OCI-LY7 (cell line): ENCODE measurements at regions not wholly inside any gene's neighbourhood (a gene's known extent, or its start where the extent isn't known, plus 50 kb on each side); places are given as distances from the start of the nearest gene placed in this dataset.

Experiments
- EZH2phosphoT487 ChIP-seq: fragments of 200-600 bp; sonication (generic); IDR thresholded peaks from 2 replicates; pipeline ENCODE4 v1.6.1; 2018; ENCODE audit warnings: low read depth, borderline replicate concordance, mild to moderate bottlenecking, mixed run types, antibody characterized with exemption, low read length, moderate library complexity, mixed read lengths
- TF ChIP-seq, protein P1 (sequence below): fragments of 200-600 bp; sonication (generic); conservative IDR thresholded peaks from 2 replicates; pipeline ENCODE4 v1.5.1; 2014; ENCODE audit warnings: mild to moderate bottlenecking, antibody characterized with exemption, low read length, moderate library complexity, mixed read lengths

DNA sequence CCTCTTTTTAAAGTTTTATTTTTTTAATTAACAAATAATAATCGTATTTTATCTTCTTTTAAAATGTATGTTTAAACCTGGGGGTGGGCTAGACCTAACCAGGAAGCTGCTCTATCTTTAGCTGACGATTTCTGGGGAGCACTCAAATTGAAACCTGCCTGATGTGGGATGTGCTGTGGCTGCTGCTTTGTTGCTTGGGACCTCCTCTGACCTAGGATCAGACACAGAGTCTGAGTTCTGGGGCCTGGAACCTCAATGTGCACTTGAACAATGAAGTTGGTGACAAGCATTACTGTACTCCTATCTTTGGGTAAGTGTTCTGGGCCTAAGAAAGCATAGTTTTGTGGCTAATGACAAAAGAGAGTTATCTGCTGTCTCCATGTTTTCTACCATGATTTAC is 386.7 kb downstream of the DAD1 start:
- TF ChIP-seq, protein P1, sequence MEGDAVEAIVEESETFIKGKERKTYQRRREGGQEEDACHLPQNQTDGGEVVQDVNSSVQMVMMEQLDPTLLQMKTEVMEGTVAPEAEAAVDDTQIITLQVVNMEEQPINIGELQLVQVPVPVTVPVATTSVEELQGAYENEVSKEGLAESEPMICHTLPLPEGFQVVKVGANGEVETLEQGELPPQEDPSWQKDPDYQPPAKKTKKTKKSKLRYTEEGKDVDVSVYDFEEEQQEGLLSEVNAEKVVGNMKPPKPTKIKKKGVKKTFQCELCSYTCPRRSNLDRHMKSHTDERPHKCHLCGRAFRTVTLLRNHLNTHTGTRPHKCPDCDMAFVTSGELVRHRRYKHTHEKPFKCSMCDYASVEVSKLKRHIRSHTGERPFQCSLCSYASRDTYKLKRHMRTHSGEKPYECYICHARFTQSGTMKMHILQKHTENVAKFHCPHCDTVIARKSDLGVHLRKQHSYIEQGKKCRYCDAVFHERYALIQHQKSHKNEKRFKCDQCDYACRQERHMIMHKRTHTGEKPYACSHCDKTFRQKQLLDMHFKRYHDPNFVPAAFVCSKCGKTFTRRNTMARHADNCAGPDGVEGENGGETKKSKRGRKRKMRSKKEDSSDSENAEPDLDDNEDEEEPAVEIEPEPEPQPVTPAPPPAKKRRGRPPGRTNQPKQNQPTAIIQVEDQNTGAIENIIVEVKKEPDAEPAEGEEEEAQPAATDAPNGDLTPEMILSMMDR: no peak
- TF ChIP-seq EZH2phosphoT487: no peak
